Suprapubic skin (tissue), 4 donors: ENCODE measurements at regions not wholly inside any gene's neighbourhood (a gene's known extent, or its start where the extent isn't known, plus 50 kb on each side); places are given as distances from the start of the nearest gene placed in this dataset.

Experiments used
- CTCF ChIP-seq, 2 donors: fragments of 200-600 bp in 1 of 2; fragments of 450-650 bp in 1 of 2; sonication (generic) in 1 of 2; IDR thresholded peaks; one replicate each; pipeline ENCODE4 v1.5.1; 2016 to 2019; ENCODE audit warnings: antibody characterized with exemption in 2 of 2, mild to moderate bottlenecking in 1 of 2, moderate library complexity in 1 of 2
- EP300 ChIP-seq: sonication (generic); formaldehyde crosslinking; IDR thresholded peaks from one replicate; pipeline ENCODE4 v1.6.1; 2017; ENCODE audit warnings: antibody characterized with exemption
- POLR2A ChIP-seq, 2 donors: fragments of 450-650 bp; IDR thresholded peaks; one replicate each; pipeline ENCODE4 v1.6.1; 2017; ENCODE audit warnings: antibody characterized with exemption in 2 of 2, mild to moderate bottlenecking in 2 of 2, moderate library complexity in 2 of 2
- POLR2AphosphoS5 ChIP-seq, 3 donors: sonication (generic); formaldehyde crosslinking; IDR thresholded peaks; one replicate each; pipeline ENCODE4 v1.6.1; 2017; ENCODE audit warnings: antibody characterized with exemption in 3 of 3

- TF ChIP-seq POLR2A (IDR thresholded peaks at IDR 0.05) (no peak), CTCF (IDR thresholded peaks at IDR 0.05) (no peak), POLR2AphosphoS5 (IDR thresholded peaks at IDR 0.05) (no peak), EP300 (no peak)
These were observed 267.7 kb upstream of the TET2 start for GRCh38 chr4:104878936-104879335.
